ENCODE measurements at regions not wholly inside any gene's neighbourhood (a gene's known extent, or its start where the extent isn't known, plus 50 kb on each side); places are given as distances from the start of the nearest gene placed in this dataset.

DNA sequence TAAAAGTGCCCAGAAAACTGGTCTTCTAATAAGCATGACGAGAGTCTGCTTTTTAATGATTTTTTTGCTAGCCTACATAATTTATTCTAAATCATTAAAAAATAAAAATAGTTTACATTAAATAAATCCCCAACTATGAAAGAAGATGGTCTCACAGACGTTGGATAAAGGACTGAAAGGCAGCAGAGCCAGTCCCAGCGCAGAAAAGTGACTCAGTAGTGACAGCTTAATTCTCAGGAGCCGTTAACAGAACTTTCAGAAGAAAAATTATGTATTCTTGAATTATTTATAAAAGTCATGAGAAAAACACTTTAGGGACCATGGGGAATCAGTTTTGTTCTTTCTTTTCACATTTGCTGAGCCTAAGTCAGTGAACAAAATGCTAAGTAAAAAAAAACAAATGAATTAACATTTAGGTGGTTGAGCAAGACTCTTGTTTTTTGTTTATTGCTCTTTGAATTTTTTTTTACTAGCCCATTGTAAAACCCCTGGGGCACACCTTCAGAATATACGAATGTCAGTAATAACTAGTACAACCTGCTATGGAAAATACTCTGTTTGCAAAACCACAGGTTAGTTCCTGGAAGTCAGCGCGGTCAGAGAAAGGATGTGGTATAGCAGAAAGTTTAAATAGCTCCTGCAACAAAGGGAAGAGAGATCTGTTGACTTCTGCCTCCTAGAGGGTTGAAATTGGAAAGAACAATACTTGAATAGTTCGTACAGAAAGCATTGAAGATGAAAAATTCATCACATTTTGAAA lies 50.4 kb upstream of the CCDC160 start:
- no peak for DNase-seq (ENCODE audit: extremely low read depth, low read depth)
- TF ChIP-seq, protein P1, sequence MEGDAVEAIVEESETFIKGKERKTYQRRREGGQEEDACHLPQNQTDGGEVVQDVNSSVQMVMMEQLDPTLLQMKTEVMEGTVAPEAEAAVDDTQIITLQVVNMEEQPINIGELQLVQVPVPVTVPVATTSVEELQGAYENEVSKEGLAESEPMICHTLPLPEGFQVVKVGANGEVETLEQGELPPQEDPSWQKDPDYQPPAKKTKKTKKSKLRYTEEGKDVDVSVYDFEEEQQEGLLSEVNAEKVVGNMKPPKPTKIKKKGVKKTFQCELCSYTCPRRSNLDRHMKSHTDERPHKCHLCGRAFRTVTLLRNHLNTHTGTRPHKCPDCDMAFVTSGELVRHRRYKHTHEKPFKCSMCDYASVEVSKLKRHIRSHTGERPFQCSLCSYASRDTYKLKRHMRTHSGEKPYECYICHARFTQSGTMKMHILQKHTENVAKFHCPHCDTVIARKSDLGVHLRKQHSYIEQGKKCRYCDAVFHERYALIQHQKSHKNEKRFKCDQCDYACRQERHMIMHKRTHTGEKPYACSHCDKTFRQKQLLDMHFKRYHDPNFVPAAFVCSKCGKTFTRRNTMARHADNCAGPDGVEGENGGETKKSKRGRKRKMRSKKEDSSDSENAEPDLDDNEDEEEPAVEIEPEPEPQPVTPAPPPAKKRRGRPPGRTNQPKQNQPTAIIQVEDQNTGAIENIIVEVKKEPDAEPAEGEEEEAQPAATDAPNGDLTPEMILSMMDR (IDR thresholded peaks at IDR 0.05; ENCODE audit: low read depth, low read length), result no peak
